HG03108 (cell line): ENCODE measurements at regions not wholly inside any gene's neighbourhood (a gene's known extent, or its start where the extent isn't known, plus 50 kb on each side); places are given as distances from the start of the nearest gene placed in this dataset.
"Not testable (repeated sequence)": the region's sequence is repeated elsewhere in the genome, so short reads cannot be mapped to it uniquely, and the experiment has no call there.

ENCODE experiments used
- ATAC-seq: cut with Tn5 transposase; IDR thresholded peaks from one replicate; pipeline ENCODE4 v1.9.1; 2021; ENCODE audit warnings: moderate library complexity; ENCODE audit not compliant: unreplicated experiment

DNA sequence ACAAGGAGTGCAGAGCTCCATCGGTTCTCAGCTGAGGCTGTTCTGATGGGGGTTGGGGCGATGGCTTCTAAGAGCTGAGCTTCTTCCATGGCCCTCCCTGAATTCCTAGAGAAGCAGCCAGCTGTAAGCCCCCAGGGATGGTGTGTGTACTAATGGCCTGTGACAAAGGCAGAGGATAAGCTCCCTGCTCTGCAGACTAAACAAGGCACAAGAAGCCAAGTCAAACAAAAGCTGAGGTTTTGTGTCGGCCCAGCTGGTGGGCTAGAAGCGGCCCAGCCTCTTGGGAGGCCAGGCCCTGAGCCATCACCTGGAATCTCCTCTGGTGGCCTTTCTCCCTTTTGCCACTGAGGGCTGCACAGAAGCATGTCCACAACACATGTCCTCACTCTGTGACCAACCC is 75.0 kb upstream of the XPA start:
- no peak for ATAC-seq

- no peak for ATAC-seq
Observed at GRCh38 chr9:97773091-97773490, 76.0 kb upstream of the XPA start.

DNA sequence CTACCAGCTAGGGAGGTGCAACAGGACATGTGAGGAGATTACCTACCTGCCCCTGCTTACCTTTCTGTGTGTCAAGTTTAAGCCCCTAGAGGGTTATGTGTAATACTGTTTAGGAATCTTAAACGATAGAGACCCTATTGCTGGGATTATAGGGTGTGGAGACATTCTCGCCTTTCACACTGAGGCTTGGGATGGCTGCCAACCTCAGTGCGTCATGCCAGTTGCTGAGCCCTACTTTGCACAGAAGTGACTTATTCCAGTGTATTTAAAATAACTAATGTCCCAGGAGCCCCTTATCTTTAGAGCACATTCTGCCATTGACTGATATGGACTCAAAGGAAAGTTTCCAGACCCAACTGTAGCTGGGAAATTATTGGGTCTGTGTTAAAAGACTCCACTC is 76.6 kb upstream of the XPA start:
- ATAC-seq = no peak

GRCh38 chr9:97774673-97775072 is 77.5 kb upstream of the XPA start:
- no peak for ATAC-seq

GRCh38 chr9:97778740-97779139 is 74.3 kb upstream of the FOXE1 start:
- not testable (repeated sequence) for ATAC-seq

DNA sequence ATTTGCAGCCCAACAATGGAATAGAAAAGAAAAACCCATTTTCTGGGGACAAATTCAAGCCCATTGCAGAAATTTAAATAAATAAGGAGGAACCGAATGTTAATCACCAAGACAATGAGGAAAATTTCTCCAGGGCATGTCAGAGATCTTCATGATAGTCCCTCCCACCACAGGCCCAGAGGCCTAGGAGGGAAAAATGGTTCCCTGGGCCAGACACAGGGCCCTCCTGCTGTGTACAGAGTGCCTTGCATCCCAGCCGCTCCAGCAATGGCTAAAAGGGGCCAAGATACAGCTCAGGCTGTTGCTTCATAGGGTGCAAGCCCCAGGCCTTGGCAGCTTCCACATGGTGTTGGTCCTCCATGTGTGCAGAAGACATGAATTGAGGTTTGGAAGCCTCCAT is 73.4 kb upstream of the FOXE1 start:
- no peak for ATAC-seq

GRCh38 chr9:97781902-97782301 is 71.1 kb upstream of the FOXE1 start:
- no peak for ATAC-seq

DNA sequence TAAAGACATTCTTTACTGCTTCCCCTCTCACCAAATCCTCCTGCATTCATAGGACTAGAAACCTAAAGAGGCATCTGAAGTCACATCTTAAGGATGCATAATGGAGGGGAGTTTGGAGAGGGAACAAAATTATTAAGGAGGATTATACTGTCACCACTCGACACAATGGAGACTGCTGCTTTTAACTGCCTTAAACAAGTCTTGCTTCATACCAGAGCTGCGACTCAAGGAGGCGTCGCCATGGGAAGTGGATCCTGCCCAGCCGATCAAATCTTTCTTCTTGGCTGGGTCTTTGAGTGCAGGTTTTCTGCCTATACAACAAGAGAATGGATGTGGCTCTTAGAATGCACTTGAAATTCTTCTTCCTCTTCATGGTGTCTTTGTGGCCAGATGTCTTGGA is 66.7 kb upstream of the FOXE1 start:
- ATAC-seq = no peak

DNA sequence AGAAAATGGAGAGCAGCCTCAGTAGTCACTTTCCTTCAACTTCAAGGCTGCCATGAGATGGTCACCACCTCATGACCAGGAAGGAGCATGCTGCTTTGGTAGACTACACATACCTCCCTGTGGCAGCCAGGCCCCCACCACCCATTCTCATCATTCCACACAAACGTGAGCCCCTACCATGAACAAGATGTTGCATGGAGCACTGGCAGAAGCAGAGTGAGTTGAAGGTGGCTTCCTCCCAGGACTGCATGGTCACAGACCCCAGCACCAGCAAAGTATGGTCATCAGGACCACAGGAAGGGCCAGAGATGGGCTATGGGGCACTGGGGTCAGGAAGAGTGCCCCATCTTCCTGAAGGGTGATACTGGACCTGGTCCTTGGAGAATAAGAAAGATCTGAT is 65.5 kb upstream of the FOXE1 start:
- ATAC-seq = no peak

- no peak for ATAC-seq
Observed at GRCh38 chr9:97788763-97789663, 64.0 kb upstream of the FOXE1 start.

DNA sequence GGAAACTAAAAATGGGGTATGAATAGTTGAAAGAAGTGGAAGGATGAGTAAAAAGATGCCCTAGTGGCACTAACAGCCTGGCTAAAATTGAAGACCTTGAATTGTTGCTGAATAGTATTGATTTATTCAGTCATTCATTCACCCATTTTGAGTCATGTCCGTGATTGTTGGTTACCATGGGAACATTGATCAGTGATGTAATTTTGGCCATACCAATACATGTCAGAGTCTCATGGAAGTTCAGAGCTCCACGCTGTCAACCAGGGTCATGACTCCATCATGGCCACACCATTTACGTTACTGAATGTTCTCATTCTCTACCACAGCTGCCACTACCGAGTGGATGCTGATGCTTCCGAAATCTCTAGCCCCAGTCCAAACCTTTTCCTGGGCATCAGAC is 62.5 kb upstream of the FOXE1 start:
- no peak for ATAC-seq

DNA sequence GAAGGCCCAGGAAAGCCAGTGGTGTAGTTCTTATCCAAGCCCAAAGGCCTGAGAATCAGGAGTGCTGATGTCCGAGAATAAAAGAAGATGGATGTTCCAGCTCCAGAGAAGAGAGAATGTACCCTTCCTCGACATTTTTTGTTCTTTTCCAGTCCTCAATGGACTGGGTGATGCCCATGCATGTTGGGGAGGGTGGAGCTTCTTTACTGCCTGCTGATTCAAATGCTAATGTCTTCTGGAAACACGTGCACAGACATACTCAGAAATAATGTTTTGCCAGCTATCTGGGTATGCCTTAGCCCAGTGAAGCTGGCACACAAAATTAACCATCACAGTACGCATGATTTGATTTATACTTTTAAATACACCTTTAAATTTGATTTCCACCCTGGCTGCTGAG is 61.5 kb upstream of the FOXE1 start:
- no peak for ATAC-seq

- ATAC-seq = no peak
Observed at GRCh38 chr9:97793067-97793466, 60.0 kb upstream of the FOXE1 start.

DNA sequence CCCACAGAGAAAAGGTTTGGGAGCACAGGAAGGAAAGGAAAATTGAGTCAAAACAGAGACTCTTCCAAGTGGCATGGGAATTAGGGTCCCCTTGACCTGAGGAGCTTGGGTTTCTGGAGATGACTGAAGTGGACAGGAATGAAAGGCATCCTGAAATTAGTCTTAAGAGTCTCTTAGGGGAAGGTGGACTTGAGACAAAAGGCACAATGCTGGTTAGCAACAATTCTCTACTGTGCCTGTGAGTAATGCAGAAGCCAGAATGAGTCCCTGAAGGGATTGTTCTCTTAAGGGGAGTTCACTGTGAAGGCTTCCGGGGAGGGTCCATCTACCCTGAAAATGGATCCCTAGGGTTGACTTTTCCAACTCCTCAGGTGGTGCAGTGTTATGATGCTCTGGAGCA is 58.4 kb upstream of the FOXE1 start:
- no peak for ATAC-seq

DNA sequence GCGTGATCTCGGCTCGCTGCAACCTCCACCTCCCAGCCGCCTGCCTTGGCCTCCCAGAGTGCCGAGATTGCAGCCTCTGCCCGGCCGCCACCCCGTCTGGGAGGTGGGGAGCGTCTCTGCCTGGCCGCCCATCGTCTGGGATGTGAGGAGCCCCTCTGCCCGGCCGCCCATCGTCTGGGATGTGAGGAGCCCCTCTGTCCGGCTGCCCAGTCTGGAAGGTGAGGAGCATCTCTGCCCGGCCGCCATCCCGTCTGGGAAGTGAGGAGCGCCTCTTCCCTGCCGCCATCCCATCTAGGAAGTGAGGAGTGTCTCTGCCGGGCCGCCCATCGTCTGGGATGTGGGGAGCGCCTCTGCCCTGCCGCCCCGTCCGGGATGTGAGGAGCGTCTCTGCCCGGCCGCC is 56.9 kb upstream of the FOXE1 start:
- ATAC-seq = not testable (repeated sequence)

GRCh38 chr9:97801180-97801579 is 51.8 kb upstream of the FOXE1 start:
- no peak for ATAC-seq

DNA sequence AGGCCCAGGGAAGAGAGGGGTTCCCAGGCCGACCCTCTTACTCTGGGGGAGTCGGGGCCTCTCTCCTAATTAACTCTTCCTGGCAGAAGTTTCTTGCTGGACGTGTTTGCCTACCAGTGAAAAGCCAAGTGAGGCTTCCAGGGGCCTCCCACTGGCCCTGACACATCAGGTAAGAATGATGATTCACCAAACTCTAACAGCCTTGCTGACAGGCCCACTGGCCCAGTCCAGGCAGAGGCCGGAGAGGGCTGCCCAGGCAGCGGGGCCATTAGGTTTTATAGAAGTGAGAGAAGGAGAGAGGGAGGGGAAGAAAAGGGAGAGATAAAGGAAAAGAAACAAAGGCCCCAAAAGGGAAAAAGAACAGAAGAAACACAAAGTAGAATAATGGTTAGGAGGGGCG is 50.8 kb upstream of the FOXE1 start:
- no peak for ATAC-seq

DNA sequence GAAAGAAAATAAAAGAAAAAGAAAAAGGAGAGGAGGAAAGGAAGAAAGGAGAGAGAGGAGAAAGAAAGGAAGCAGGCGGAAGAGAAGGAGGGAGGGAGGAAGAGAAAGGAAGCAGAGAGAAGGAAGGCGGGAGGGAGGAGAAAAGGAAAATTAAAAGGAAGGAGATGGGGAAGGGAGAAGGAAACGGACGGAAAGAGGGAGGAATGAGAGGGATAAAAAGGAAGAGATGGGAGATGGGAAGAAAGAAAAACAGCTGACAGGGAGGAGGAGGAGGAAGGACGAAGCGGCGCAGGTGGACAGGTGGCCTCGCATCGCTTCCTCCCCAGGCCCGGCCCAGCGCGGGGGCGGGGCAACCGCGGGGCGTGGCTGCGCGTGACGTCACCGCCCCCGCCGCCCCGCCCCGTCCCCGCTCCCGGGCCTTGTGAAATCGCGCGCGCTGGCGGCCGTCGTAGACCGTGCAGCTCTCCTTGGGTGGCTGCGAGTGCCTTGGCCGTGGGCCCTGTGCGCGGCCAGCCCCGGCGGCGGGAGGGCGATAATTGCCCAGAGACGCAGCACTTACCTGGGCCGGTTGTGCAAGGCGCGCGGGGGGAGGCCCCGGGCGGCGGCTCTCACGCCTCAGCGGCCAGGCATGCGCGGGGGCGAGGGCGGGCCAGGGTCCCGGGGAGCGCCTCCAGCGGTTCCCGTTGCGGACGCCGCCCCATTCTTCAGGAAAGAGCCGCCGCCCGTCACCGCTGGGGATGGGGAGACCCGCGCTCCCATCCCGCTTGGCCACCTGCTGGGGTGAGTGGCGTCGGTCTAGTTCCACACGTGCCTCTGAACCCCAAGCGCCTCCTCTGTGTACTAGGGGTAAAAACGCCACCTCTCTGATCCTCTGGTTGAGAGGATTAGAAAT is 49.6 kb upstream of the FOXE1 start:
- peak; percentile 85 for ATAC-seq
